Islet precursor cell (in vitro differentiated cells): ENCODE measurements at regions not wholly inside any gene's neighbourhood (a gene's known extent, or its start where the extent isn't known, plus 50 kb on each side); places are given as distances from the start of the nearest gene placed in this dataset.
"Not testable (repeated sequence)": the region's sequence is repeated elsewhere in the genome, so short reads cannot be mapped to it uniquely, and the experiment has no call there.

Experiments
- DNase-seq: peaks from one replicate; pipeline ENCODE4 v3.0.0-alpha.2; 2018

DNA sequence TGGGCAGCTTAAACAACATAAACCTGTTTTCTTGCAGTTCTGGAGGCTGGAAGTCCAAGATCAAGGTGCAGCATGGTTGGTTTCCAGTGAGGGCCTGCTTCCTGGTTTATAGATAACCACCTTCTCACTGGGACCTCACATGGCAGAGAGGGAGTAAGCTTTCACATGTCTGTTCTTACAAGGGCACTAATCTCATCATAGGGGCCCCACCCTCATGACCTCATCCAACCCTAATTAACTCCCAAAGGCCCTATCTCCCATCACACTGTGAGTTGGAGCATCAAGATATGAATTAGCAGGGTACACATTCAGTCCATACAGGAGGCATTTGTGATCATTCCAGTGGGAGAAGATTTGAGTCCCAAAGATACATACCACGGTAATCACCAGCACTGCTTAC, 50.5 kb upstream of the GRIN2A start:
- DNase-seq, result no peak

DNA sequence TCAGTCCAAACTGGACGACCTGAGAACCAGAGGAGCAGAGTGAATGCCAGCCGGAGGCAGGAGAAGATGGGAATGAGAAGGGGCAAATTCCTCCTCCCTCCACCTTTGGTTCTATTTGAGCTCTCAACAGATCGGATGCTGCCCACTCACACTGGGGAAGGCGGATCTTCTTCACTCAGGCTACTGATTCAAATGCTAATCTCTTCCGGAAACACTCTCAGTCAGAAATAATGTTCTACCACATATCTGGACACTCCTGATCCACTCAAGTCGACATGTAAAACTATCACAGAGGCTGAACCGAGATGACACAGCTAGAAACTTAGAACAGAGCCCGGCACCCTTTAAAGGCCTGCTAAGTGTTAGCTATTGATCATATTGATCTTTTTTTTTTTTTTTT, 57.4 kb upstream of the GRIN2A start:
- DNase-seq, result no peak

- peak; percentile 68 for DNase-seq
Observed at GRCh38 chr16:10240854-10241613, 58.8 kb upstream of the GRIN2A start.

DNA sequence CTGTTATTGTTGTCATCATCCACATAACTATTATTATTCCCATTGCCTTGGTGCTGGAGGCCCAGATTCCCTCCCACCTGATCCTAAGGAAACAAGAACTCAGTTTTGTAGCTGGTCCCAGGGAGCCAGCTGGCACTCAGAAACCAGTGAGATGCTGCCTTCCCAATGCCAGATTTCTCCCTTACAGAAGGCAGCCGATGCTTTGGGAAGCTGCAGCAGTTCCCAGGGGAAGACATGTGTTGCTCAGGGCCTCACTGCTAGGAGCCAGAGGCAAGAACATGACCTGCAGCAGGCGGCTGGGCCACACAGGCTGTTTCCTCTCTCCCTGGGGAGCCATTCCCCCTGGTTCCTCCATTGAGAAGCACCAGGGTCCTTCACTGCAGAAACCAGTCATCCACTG, 59.9 kb upstream of the GRIN2A start:
- no peak for DNase-seq

DNA sequence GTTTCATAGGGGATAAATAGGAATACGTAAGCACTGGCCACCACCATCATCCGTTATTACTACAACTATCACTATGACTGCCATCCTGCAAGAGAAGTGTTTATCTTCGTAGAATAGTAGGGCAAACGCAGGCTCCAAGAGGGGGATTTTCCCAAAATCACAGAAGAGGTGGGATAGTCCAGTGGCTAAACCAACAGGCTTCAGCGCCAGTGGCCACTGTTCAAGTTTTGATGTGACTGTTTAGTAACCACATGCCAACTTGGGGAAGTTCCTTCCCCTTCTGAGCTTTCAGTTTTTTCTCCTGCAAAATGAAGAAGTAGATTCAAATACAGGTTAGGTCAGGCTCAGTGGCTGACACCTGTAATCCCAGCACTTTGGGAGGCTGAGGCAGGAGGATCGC, 60.7 kb upstream of the GRIN2A start:
- no peak for DNase-seq

- no peak for DNase-seq
Observed at GRCh38 chr16:10245002-10245401, 62.8 kb upstream of the GRIN2A start.

DNA sequence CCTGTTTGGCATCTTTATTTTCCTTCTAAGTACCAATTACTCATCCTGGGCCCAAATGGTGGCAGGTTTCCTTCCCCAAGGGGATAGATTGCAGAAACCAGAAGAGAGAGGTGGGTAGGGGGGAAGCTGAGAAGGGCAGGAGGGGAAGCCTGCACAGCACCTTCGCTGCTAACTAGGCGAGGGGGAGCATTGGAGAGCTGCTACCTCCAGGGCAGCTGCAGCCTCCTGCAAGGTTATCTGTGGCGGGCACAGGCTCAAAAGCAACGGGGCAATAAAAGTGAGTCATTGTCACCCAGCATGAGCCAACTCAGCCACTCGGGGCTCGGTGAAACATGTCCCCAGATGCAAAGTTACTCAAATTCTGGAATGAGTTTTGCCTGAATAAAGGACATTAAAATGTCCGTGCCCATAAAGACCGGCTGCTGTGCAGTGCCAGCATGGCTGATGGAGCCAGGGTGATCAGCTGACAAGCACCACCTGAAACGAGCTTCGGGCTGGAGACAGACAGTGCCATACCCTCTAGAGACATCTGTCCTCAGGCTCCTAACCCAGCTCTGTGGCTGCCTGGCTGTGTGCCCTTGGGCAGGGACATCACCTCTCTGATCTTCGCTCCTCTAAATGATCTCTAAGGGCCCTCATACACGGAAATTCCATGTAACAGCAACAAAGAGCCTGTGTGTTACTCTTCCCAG, 68.1 kb upstream of the GRIN2A start:
- DNase-seq, result peak; percentile 71

GRCh38 chr16:10252155-10252554, 69.9 kb upstream of the GRIN2A start:
- DNase-seq, result no peak

DNA sequence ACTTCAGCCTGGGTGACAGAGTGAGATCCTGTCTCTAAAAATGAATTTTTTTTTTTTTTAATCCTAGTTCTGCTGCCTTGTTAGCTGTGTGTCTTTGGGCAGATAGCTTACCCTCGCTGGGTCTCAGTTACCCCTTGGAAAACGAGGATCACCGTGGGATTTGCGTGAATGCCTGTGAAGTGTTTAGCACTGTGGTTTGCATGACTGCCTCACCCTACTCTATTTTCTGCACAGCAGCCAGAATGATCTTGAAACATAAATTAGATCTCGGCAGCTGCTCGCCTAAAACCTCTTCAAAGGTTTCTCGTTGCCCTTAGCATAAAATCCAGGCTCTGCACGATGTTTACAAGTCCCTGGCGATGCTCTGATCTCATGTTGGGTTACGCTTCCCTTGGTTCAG, 71.2 kb upstream of the GRIN2A start:
- no peak for DNase-seq

DNA sequence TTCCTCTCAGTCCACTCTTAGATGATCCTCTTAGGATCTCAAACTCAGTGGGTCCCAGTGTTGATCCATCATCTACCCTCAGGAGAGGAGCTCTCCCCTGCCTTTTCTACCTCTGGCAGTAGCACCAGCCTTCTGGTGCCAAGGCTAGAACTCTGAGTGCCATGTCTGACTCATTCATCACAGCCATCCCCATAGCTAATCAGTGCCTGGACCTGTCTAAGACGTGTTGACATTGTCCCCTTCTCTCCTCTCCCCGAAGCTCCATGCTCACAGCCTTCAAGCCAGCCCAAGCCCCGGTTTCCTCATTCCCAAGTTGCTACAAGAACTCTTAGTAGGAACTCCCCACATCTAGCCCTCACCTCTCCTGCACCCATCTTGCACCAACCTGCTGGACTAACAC, 73.5 kb upstream of the GRIN2A start:
- no peak for DNase-seq

- DNase-seq, result peak; percentile 60
Observed at GRCh38 chr16:10256784-10257641, 74.8 kb upstream of the GRIN2A start.

DNA sequence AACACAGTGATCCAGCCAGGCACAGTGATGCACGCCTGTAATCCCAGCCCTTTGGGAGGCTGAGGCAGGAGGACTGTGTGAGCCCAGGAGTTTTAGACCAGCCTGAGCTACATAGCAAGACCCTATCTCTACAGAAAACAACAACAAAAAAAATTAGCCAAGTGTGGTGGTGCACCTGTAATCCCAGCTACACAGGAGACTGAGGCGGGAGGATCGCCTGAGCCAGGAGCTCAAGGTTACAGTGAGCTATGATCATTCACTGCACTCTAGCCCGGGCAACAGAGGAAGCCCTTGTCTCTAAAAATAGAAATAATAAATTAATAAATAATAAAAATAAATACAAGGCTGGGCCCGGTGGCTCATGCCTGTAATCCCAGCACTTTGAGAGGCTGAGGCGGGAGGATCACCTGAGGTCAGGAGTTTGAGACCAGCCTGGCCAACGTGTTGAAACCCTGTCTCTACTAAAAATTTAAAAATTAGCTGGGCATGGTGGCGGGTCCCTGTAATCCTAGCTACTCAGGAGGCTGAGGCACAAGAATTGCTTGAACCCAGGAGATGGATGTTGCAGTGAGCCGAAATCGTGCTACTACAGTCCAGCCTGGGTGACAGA, 75.5 kb upstream of the GRIN2A start:
- DNase-seq, result not testable (repeated sequence)

DNA sequence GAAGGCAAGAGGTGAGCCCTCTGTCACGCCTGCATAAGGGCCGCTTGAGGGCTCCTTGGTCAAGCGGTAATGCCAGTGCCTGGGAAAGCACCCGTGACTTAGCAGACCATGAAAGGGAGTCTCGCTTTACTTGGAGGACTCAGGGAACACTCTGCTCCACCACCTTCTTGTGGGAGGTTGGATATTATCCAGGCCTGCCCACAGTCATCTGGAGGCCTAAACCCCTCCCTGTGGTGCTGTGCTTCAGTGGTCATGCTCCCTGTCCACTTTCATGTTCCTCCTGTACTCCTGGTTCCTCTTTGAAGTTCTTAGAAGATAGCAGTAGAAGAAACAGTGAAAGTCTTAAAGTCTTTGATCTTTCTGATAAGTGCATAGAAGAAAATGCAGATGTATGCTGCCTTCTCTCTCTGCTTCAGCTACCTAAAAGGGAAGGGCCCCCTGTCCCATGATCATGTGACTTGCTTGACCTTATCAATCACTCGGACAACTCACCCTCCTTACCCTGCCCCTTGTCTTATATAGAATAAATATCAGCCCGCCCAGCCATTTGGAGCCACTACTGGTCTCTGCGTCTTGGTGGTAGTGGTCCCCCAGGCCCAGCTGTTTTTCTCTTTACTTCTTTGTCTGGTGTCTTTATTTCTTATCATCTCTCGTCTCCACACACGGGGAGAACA, 76.8 kb upstream of the GRIN2A start:
- not testable (repeated sequence) for DNase-seq

- no peak for DNase-seq
Observed at GRCh38 chr16:10261077-10261476, 78.8 kb upstream of the GRIN2A start.

DNA sequence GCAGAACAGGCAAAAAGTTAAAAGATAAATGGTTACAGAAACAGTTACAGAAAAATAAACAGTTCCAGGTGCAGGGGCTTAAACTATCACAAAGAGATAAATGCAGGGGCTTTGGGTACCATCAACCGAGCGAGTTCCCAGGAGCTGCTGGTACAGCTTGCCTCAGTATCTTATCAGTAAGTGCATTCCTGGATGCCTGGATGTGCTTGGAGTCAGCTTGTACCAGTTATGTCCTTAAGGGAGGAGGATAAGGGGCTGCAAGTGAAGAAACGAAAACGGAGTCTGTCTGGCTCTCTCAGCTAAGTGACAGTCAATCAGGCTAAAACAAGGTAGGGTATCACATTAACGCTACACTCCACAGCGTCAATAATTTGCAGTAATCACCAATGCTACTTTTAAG, 79.3 kb upstream of the GRIN2A start:
- DNase-seq, result not testable (repeated sequence)

- DNase-seq, result no peak
Observed at GRCh38 chr16:10262377-10263132, 80.3 kb upstream of the GRIN2A start.

DNA sequence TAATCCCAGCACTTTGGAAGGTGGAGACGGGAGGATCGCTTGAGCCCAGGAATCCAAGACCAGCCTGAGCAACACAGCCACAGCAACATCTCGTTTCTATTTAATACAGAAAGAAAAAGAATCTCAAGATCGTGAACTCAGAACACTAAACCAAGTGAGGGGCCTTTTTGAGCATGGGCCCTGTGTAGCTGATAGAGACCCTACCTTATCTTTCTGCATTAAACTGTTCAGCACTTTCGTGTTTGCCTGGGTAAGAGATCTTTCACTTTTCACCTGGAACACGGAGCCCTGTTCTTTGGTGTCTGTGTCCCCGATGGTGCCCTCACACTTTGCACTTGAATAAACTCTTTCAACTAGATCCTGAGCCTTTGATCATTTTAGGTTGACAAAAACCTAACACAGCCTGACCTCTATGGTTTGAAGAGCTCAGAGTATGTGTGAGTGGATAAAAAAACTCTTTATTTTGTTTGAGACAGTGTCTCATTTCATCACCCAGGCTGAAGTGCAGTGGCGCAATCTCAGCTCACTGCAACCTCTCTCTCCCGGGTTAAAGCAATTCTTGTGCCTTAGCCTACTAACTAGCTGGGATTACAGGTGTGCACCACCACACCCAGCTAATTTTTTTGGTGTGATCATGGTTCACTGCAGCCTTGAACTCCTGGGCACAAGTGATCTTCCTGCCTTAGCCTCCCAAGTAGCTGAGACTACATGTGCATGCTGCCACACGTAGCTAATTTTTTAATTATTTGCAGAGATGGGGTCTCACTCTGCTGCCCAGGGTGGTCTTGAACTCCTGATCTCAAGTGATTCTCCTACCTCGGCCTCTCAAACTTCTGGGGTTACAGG, 83.8 kb upstream of the GRIN2A start:
- no peak for DNase-seq

DNA sequence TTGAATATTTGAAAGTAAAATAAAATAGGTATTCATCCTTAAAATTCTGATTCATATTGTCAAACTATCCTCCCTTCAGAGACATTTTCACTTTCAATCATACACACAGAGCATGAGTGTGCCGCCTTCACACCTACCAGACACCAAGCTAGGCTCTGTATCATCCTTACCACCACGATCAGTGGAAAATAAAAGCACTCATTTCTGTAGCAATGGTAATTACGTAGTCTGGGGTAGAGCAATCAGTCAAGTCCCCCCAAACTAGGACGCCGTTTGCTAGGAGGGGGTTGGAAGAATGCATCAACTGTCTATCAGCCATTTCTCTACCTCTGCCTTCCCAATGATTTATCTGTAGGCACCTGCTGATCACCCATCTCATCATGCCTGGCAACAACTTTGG, 84.6 kb upstream of the GRIN2A start:
- no peak for DNase-seq

DNA sequence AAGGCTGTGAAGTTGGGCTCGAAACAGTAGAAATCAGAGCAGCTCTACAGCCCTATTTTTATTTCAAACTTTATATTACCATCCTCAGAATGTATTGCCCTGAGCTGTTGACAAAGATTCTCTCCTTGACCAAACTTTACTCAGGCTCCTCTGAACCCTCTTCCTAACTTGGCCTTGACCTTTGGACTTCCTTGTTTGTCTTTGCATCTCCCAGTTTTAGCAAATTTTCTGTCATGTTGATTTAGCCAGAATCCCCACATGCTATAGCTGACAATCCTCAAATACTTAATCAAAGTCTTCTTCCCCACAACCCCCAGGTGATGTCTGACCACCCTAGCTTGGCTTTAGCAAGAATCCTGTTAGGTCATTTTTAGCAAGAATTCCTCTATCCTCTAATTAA, 87.4 kb upstream of the GRIN2A start:
- no peak for DNase-seq

GRCh38 chr16:10272250-10272854, 90.1 kb upstream of the GRIN2A start:
- not testable (repeated sequence) for DNase-seq
